ENCODE measurements at regions not wholly inside any gene's neighbourhood (a gene's known extent, or its start where the extent isn't known, plus 50 kb on each side); places are given as distances from the start of the nearest gene placed in this dataset.

GRCh38 chr3:162285259-162285658 is 788.7 kb downstream of the OTOL1 start:
- TF ChIP-seq CTCF (IDR thresholded peaks at IDR 0.05) (no peak), POLR2A (IDR thresholded peaks at IDR 0.05) (no peak)

Measured in upper lobe of left lung (tissue), 4 donors.